ENCODE measurements at regions not wholly inside any gene's neighbourhood (a gene's known extent, or its start where the extent isn't known, plus 50 kb on each side); places are given as distances from the start of the nearest gene placed in this dataset.

DNA sequence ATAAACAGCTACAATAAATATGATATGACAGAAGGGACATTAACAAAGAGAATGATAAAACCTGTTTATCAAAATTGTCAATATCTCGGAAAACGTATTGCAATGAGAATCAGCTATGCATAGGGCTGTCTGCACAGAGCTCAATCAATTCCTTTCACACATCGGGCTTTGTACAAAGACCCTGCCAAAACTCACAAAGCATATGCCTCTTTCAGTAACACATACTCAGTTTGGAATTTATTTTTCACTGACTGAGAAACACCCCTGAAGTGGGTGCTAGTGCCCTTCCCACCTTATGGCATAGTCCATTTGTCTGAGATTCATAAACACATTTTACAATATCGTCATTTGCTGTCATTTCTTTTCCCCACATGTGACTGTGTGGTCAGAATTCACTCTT lies 815.8 kb upstream of the FAM98A start:
- Histone ChIP-seq H3K9me3 (ENCODE audit: insufficient read depth, low read depth) (no peaks in the 10 kb centered on the region), H3K9me2 (ENCODE audit: insufficient read depth) (no peaks in the 10 kb centered on the region), H3K79me2 (ENCODE audit: low read depth) (no peaks in the 10 kb centered on the region), H3K27me3 (ENCODE audit: insufficient read depth, low read depth) (0 out of 2 replicates have a peak, but pooled peaks cover 3% of the 10 kb centered on the region), H3F3A (ENCODE audit: insufficient read depth, low read depth) (no peaks in the 10 kb centered on the region), H4K20me1 (ENCODE audit: insufficient read depth) (no peaks in the 10 kb centered on the region), H3K4me2 (no peak overlapping the region), H2AFZ (no peak overlapping the region), H3K27ac (no peak overlapping the region), H3K4me1 (replicated peaks; ENCODE audit: insufficient read depth) (no peaks in the 10 kb centered on the region), H3K36me3 (ENCODE audit: low read depth) (no peaks in the 10 kb centered on the region), H3K4me3 (no peak overlapping the region)
- intact Hi-C loops (cut with micrococcal nuclease; ENCODE audit: unreplicated experiment) = no loop called here
- DNase-seq = no peak
- POLR2A ChIA-PET (ENCODE audit: unreplicated experiment) = no interaction called here
- BruUV-seq (replicated peaks) = no TSS peak
- CTCF ChIA-PET = no interaction called here
- TF ChIP-seq EZH2 (IDR thresholded peaks at IDR 0.05; ENCODE audit: low read depth) = no peak
- TF ChIP-seq, protein P1, sequence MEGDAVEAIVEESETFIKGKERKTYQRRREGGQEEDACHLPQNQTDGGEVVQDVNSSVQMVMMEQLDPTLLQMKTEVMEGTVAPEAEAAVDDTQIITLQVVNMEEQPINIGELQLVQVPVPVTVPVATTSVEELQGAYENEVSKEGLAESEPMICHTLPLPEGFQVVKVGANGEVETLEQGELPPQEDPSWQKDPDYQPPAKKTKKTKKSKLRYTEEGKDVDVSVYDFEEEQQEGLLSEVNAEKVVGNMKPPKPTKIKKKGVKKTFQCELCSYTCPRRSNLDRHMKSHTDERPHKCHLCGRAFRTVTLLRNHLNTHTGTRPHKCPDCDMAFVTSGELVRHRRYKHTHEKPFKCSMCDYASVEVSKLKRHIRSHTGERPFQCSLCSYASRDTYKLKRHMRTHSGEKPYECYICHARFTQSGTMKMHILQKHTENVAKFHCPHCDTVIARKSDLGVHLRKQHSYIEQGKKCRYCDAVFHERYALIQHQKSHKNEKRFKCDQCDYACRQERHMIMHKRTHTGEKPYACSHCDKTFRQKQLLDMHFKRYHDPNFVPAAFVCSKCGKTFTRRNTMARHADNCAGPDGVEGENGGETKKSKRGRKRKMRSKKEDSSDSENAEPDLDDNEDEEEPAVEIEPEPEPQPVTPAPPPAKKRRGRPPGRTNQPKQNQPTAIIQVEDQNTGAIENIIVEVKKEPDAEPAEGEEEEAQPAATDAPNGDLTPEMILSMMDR (conservative IDR thresholded peaks at IDR 0.05) = no peak

DNA sequence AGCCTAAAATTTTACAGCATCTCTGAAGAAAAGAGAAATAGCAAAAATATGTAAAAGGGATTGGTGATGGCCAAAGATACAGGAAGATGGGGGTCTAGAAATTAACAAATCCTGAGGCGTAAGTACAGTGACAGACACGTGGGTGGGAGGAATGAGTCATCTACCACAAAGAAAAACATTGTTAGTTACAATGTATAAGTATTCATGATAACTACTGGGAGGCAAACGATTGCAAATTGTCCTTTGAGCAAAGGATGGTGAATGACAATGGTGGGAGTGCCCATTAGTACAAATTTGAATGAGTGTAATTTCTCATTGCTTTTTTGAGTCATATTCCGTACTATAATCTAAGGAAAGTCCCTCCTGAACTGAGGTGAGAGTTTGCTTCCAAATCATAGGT lies 809.0 kb upstream of the FAM98A start:
- H3K27me3 ChIP-seq (ENCODE audit: insufficient read depth, low read depth) = no peaks in the 10 kb centered on the region
- no peaks in the 10 kb centered on the region for H3K9me2 ChIP-seq (ENCODE audit: insufficient read depth)
- CTCF ChIA-PET = no interaction called here
- H4K20me1 ChIP-seq (ENCODE audit: insufficient read depth) = no peaks in the 10 kb centered on the region
- TF ChIP-seq, protein P1 (conservative IDR thresholded peaks at IDR 0.05) = no peak
- no peak for TF ChIP-seq EZH2 (IDR thresholded peaks at IDR 0.05; ENCODE audit: low read depth)
- intact Hi-C loops (cut with micrococcal nuclease; ENCODE audit: unreplicated experiment) = no loop called here
- H3K36me3 ChIP-seq (ENCODE audit: low read depth) = no peaks in the 10 kb centered on the region
- no peaks in the 10 kb centered on the region for H3K4me1 ChIP-seq (replicated peaks; ENCODE audit: insufficient read depth)
- H3K4me3 ChIP-seq = no peak overlapping the region
- H2AFZ ChIP-seq = no peak overlapping the region
- DNase-seq = no peak
- no peak overlapping the region for H3K27ac ChIP-seq
- POLR2A ChIA-PET (ENCODE audit: unreplicated experiment) = no interaction called here
- H3K9me3 ChIP-seq (ENCODE audit: insufficient read depth, low read depth) = no peaks in the 10 kb centered on the region; the same call in 1 of the 2 replicates
- H3F3A ChIP-seq (ENCODE audit: insufficient read depth, low read depth) = no peaks in the 10 kb centered on the region
- no peaks in the 10 kb centered on the region for H3K79me2 ChIP-seq (ENCODE audit: low read depth)
- H3K4me2 ChIP-seq = no peak overlapping the region
- BruUV-seq (replicated peaks) = no TSS peak

DNA sequence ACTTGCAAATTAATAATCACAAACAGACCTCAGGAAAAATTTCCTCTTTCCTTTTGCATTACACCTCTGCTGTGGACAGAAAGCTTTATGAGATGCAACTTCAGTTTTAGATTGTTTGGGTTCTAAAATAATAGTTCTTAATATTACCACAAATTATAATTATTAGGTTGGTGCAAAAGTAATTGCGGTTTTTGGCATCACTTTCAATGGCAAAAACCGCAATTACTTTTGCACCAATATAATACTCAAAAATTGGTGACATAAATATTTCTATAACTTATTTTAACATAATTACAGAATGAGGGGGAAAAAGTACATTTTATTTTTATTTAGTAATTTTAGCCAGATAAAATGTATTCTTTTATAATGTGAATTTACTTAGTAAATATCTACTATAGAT lies 804.4 kb upstream of the FAM98A start:
- H3K4me1 ChIP-seq (replicated peaks; ENCODE audit: insufficient read depth) = no peaks in the 10 kb centered on the region
- no TSS peak for BruUV-seq (replicated peaks)
- no peaks in the 10 kb centered on the region for H3K36me3 ChIP-seq (ENCODE audit: low read depth)
- no peak for TF ChIP-seq EZH2 (IDR thresholded peaks at IDR 0.05; ENCODE audit: low read depth)
- TF ChIP-seq, protein P1 (conservative IDR thresholded peaks at IDR 0.05) = no peak
- DNase-seq = no peak
- CTCF ChIA-PET = no interaction called here
- H3K4me3 ChIP-seq = no peak overlapping the region
- H3K79me2 ChIP-seq (ENCODE audit: low read depth) = no peaks in the 10 kb centered on the region
- no peaks in the 10 kb centered on the region for H3K9me2 ChIP-seq (ENCODE audit: insufficient read depth)
- no peak overlapping the region for H3K4me2 ChIP-seq
- H3K27me3 ChIP-seq (ENCODE audit: insufficient read depth, low read depth) = no peaks in the 10 kb centered on the region
- intact Hi-C loops (cut with micrococcal nuclease; ENCODE audit: unreplicated experiment) = no loop called here
- H2AFZ ChIP-seq = no peak overlapping the region
- H3K9me3 ChIP-seq (ENCODE audit: insufficient read depth, low read depth) = no peaks in the 10 kb centered on the region; the same call in 1 of the 2 replicates
- no peak overlapping the region for H3K27ac ChIP-seq
- no peaks in the 10 kb centered on the region for H3F3A ChIP-seq (ENCODE audit: insufficient read depth, low read depth)
- no peaks in the 10 kb centered on the region for H4K20me1 ChIP-seq (ENCODE audit: insufficient read depth)
- POLR2A ChIA-PET (ENCODE audit: unreplicated experiment) = no interaction called here

All from PC-9 (cell line).